GM21528 (cell line): ENCODE measurements at regions not wholly inside any gene's neighbourhood (a gene's known extent, or its start where the extent isn't known, plus 50 kb on each side); places are given as distances from the start of the nearest gene placed in this dataset.
"Not testable (repeated sequence)": the region's sequence is repeated elsewhere in the genome, so short reads cannot be mapped to it uniquely, and the experiment has no call there.

ENCODE experiments used
- ATAC-seq: cut with Tn5 transposase; IDR thresholded peaks from one replicate; pipeline ENCODE4 v1.9.1; 2021; ENCODE audit warnings: mild to moderate bottlenecking, moderate library complexity; ENCODE audit not compliant: unreplicated experiment, low FRiP score

GRCh38 chr4:66501997-66502396, 831.7 kb upstream of the EPHA5 start:
- ATAC-seq: no peak

GRCh38 chr4:66490729-66491128, 820.4 kb upstream of the EPHA5 start:
- ATAC-seq: no peak

GRCh38 chr4:66489783-66490452, 819.6 kb upstream of the EPHA5 start:
- ATAC-seq: no peak

- ATAC-seq: no peak
These were observed 819.1 kb upstream of the EPHA5 start for GRCh38 chr4:66489370-66489769.

GRCh38 chr4:66486068-66486467, 815.8 kb upstream of the EPHA5 start:
- no peak for ATAC-seq

GRCh38 chr4:66482186-66482585, 811.9 kb upstream of the EPHA5 start:
- ATAC-seq: no peak

- ATAC-seq: no peak
These were observed 805.3 kb upstream of the EPHA5 start for GRCh38 chr4:66475596-66475995.

- no peak for ATAC-seq
These were observed 794.8 kb upstream of the EPHA5 start for GRCh38 chr4:66465111-66465510.

- ATAC-seq: not testable (repeated sequence)
These were observed 792.6 kb upstream of the EPHA5 start for GRCh38 chr4:66462890-66463289.

GRCh38 chr4:66451741-66452140, 781.5 kb upstream of the EPHA5 start:
- ATAC-seq: no peak

GRCh38 chr4:66443008-66443407, 772.7 kb upstream of the EPHA5 start:
- no peak for ATAC-seq

GRCh38 chr4:66439508-66439907, 769.2 kb upstream of the EPHA5 start:
- no peak for ATAC-seq

GRCh38 chr4:66433706-66434105, 763.4 kb upstream of the EPHA5 start:
- no peak for ATAC-seq

- ATAC-seq: no peak
These were observed 760.6 kb upstream of the EPHA5 start for GRCh38 chr4:66430856-66431255.

- no peak for ATAC-seq
These were observed 759.0 kb upstream of the EPHA5 start for GRCh38 chr4:66429276-66429675.

- ATAC-seq: no peak
These were observed 746.1 kb upstream of the EPHA5 start for GRCh38 chr4:66416425-66416824.

GRCh38 chr4:66404141-66404540, 733.9 kb upstream of the EPHA5 start:
- ATAC-seq: no peak

GRCh38 chr4:66376921-66377320, 706.6 kb upstream of the EPHA5 start:
- no peak for ATAC-seq

GRCh38 chr4:66376396-66376795, 706.1 kb upstream of the EPHA5 start:
- ATAC-seq: no peak

GRCh38 chr4:66373268-66373667, 703.0 kb upstream of the EPHA5 start:
- no peak for ATAC-seq

GRCh38 chr4:66372706-66373105, 702.4 kb upstream of the EPHA5 start:
- no peak for ATAC-seq

- no peak for ATAC-seq
These were observed 696.9 kb upstream of the EPHA5 start for GRCh38 chr4:66367043-66367660.
